ENCODE measurements at regions not wholly inside any gene's neighbourhood (a gene's known extent, or its start where the extent isn't known, plus 50 kb on each side); places are given as distances from the start of the nearest gene placed in this dataset.

DNA sequence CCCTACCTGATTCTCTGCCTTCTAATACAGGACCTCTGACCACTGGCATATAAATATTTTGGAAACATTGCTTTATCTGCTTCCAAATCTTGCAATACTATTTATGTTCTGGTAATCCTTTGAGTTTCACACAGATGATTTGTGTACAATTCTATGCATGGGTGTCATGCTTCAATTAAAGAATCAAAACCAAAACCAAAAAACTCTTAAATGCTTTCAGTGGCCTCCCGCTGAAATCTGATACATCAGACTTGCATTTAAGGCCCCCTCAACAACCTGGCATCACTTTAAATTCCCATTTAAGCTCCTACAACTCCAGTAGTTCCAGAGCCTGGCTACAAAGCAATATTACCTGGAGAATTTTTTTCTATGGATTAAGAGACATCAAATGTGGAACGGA lies 221.7 kb upstream of the NAV3 start:
- no peaks in the 10 kb centered on the region for H3K9me2 ChIP-seq (replicated peaks; ENCODE audit: insufficient read depth)
- no peaks in the 10 kb centered on the region for H4K20me1 ChIP-seq (ENCODE audit: insufficient read depth, poor library complexity, severe bottlenecking)
- no peak for DNase-seq (ENCODE audit: low spot score)
- H3K27ac ChIP-seq, result no peak overlapping the region
- 63% methylated on average over 2 of the region's 2 CpGs for WGBS (ENCODE audit: low lambda C conversion rate, missing lambda C conversion rate)
- H3K4me2 ChIP-seq, result no peak overlapping the region
- no peaks in the 10 kb centered on the region for H3K27me3 ChIP-seq
- H3K9me3 ChIP-seq (ENCODE audit: low read depth), result no peaks in the 10 kb centered on the region
- TF ChIP-seq EZH2 (IDR thresholded peaks at IDR 0.05; ENCODE audit: borderline replicate concordance), result no peak
- TF ChIP-seq CTCF (IDR thresholded peaks at IDR 0.05; ENCODE audit: poor library complexity), result no peak
- TF ChIP-seq EZH2phosphoT487 (IDR thresholded peaks at IDR 0.05; ENCODE audit: low read depth, severe bottlenecking, unreplicated experiment), result no peak
- H2AFZ ChIP-seq, result no peak overlapping the region
- H3K36me3 ChIP-seq (replicated peaks; ENCODE audit: insufficient read depth, low read depth), result no peaks in the 10 kb centered on the region
- H3K79me2 ChIP-seq, result no peaks in the 10 kb centered on the region
- no peaks in the 10 kb centered on the region for H3K4me1 ChIP-seq (ENCODE audit: insufficient read depth)
- no peak overlapping the region for H3K4me3 ChIP-seq

DNA sequence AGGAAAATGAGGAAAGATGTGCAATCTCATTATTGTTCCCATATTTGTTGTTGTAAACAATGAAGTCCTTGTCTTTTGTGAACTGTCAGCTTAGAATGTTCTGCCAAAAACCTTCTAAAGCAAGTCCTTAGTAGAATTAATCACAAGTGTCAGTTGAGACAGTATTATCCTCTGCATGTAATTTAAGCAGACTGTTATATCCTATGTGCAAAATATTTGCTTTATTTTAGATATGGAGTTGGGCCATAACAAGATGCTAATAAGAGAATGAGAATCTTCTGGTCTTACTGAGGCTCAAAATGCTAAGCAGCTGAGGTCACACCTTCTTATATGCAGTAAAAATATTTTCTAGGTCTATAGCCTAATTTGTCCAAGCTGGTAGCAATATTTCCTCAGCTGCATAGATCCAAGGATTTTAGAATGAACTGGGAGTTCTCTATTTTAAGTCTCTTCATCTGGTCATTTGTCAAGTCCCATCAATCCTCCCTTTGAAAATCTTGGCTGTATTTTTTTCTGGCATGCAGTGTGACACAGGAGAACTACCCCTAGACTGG lies 222.3 kb upstream of the NAV3 start:
- H3K36me3 ChIP-seq (replicated peaks; ENCODE audit: insufficient read depth, low read depth), result no peaks in the 10 kb centered on the region
- no peak overlapping the region for H2AFZ ChIP-seq
- H4K20me1 ChIP-seq (ENCODE audit: insufficient read depth, poor library complexity, severe bottlenecking), result no peaks in the 10 kb centered on the region
- no peaks in the 10 kb centered on the region for H3K4me1 ChIP-seq (ENCODE audit: insufficient read depth)
- H3K9me3 ChIP-seq (ENCODE audit: low read depth), result no peaks in the 10 kb centered on the region
- H3K9me2 ChIP-seq (replicated peaks; ENCODE audit: insufficient read depth), result no peaks in the 10 kb centered on the region
- no peaks in the 10 kb centered on the region for H3K27me3 ChIP-seq
- no peaks in the 10 kb centered on the region for H3K79me2 ChIP-seq
- TF ChIP-seq CTCF (IDR thresholded peaks at IDR 0.05; ENCODE audit: poor library complexity) (no peak), EZH2 (IDR thresholded peaks at IDR 0.05; ENCODE audit: borderline replicate concordance) (no peak), EZH2phosphoT487 (IDR thresholded peaks at IDR 0.05; ENCODE audit: low read depth, severe bottlenecking, unreplicated experiment) (no peak)
- H3K4me2 ChIP-seq, result no peak overlapping the region
- H3K4me3 ChIP-seq, result no peak overlapping the region
- no peak overlapping the region for H3K27ac ChIP-seq
- DNase-seq (ENCODE audit: low spot score), result no peak

GRCh38 chr12:77606348-77606747 lies 224.3 kb upstream of the NAV3 start:
- Histone ChIP-seq H3K9me3 (ENCODE audit: low read depth) (no peaks in the 10 kb centered on the region), H3K4me3 (no peak overlapping the region), H3K4me2 (no peak overlapping the region), H4K20me1 (ENCODE audit: insufficient read depth, poor library complexity, severe bottlenecking) (no peaks in the 10 kb centered on the region), H2AFZ (no peak overlapping the region), H3K9me2 (replicated peaks; ENCODE audit: insufficient read depth) (no peaks in the 10 kb centered on the region), H3K27me3 (no peaks in the 10 kb centered on the region), H3K79me2 (no peaks in the 10 kb centered on the region), H3K4me1 (ENCODE audit: insufficient read depth) (no peaks in the 10 kb centered on the region), H3K36me3 (replicated peaks; ENCODE audit: insufficient read depth, low read depth) (no peaks in the 10 kb centered on the region), H3K27ac (peak overlapping the region; percentile 33)
- no peak for TF ChIP-seq CTCF (IDR thresholded peaks at IDR 0.05; ENCODE audit: poor library complexity)
- no peak for TF ChIP-seq EZH2 (IDR thresholded peaks at IDR 0.05; ENCODE audit: borderline replicate concordance)
- no peak for TF ChIP-seq EZH2phosphoT487 (IDR thresholded peaks at IDR 0.05; ENCODE audit: low read depth, severe bottlenecking, unreplicated experiment)
- DNase-seq (ENCODE audit: low spot score), result no peak

DNA sequence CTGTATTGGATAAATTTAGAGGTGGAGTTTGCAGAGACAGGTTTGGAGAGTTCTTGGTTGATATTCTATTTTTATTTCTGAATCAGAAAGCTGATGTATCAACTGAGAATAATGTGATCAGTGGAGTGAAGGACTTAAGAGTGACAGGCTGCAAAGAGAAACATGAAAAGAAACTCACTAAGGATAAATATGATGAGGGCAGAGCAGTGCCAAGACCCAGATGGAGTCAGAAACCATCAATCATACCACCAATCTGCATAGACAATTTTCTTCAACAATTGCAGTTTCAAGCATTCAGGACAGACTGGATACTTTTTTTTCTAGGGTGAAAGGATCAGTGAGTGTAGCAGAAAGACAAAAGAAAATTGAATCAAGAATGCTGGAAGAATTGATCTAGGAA lies 226.7 kb upstream of the NAV3 start:
- H3K9me2 ChIP-seq (replicated peaks; ENCODE audit: insufficient read depth), result no peaks in the 10 kb centered on the region
- no peak overlapping the region for H2AFZ ChIP-seq
- no peak for TF ChIP-seq EZH2phosphoT487 (IDR thresholded peaks at IDR 0.05; ENCODE audit: low read depth, severe bottlenecking, unreplicated experiment)
- TF ChIP-seq EZH2 (IDR thresholded peaks at IDR 0.05; ENCODE audit: borderline replicate concordance), result no peak
- TF ChIP-seq CTCF (IDR thresholded peaks at IDR 0.05; ENCODE audit: poor library complexity), result no peak
- no peaks in the 10 kb centered on the region for H3K27me3 ChIP-seq
- no peaks in the 10 kb centered on the region for H3K79me2 ChIP-seq
- H3K4me2 ChIP-seq, result no peak overlapping the region
- no peaks in the 10 kb centered on the region for H3K9me3 ChIP-seq (ENCODE audit: low read depth)
- no peak overlapping the region for H3K27ac ChIP-seq
- no peak for DNase-seq (ENCODE audit: low spot score)
- H4K20me1 ChIP-seq (ENCODE audit: insufficient read depth, poor library complexity, severe bottlenecking), result no peaks in the 10 kb centered on the region
- no peaks in the 10 kb centered on the region for H3K4me1 ChIP-seq (ENCODE audit: insufficient read depth)
- no peak overlapping the region for H3K4me3 ChIP-seq
- no peaks in the 10 kb centered on the region for H3K36me3 ChIP-seq (replicated peaks; ENCODE audit: insufficient read depth, low read depth)
